Cardiac muscle cell (in vitro differentiated cells and primary cell): ENCODE measurements at regions not wholly inside any gene's neighbourhood (a gene's known extent, or its start where the extent isn't known, plus 50 kb on each side); places are given as distances from the start of the nearest gene placed in this dataset.

ENCODE experiments used
- DNase-seq, 2 donors: peaks; one replicate each; pipeline versions ENCODE4 v3.0.0 to v3.0.0-alpha.2; 2010 to 2017; ENCODE audit warnings: low read depth in 1 of 2, low spot score in 1 of 2
- H3K27ac ChIP-seq: fragments of 200-600 bp; sonication (generic); 2 replicates; pipeline ENCODE4 v1.5.1; 2016
- H3K27me3 ChIP-seq: fragments of 200-600 bp; sonication (generic); 2 replicates; pipeline ENCODE4 v1.6.0; 2016; ENCODE audit warnings: control low read depth
- H3K36me3 ChIP-seq: fragments of 200-600 bp; sonication (generic); 2 replicates; pipeline ENCODE4 v1.5.1; 2016; ENCODE audit warnings: control low read depth
- H3K4me1 ChIP-seq: fragments of 200-600 bp; sonication (generic); 2 replicates; pipeline ENCODE4 v1.8.1; 2017; ENCODE audit warnings: low read depth, mild to moderate bottlenecking, mixed run types
- H3K4me3 ChIP-seq: fragments of 200-600 bp; sonication (generic); 2 replicates; pipeline ENCODE4 v1.5.1; 2016; ENCODE audit warnings: mild to moderate bottlenecking
- H3K9me3 ChIP-seq: fragments of 200-600 bp; sonication (generic); 2 replicates; pipeline ENCODE4 v1.5.1; 2017; ENCODE audit warnings: low read depth, mild to moderate bottlenecking, control low read depth
- TF ChIP-seq, protein P1 (sequence below): IDR thresholded peaks from 2 replicates; pipeline ENCODE4 v1.5.1; 2012; ENCODE audit warnings: low read depth, mild to moderate bottlenecking, low read length

GRCh38 chr14:100955201-100955600 is 51.7 kb upstream of the RTL1 start:
- no peaks in the 10 kb centered on the region for H3K36me3 ChIP-seq
- no peak overlapping the region for H3K4me3 ChIP-seq
- TF ChIP-seq, protein P1, sequence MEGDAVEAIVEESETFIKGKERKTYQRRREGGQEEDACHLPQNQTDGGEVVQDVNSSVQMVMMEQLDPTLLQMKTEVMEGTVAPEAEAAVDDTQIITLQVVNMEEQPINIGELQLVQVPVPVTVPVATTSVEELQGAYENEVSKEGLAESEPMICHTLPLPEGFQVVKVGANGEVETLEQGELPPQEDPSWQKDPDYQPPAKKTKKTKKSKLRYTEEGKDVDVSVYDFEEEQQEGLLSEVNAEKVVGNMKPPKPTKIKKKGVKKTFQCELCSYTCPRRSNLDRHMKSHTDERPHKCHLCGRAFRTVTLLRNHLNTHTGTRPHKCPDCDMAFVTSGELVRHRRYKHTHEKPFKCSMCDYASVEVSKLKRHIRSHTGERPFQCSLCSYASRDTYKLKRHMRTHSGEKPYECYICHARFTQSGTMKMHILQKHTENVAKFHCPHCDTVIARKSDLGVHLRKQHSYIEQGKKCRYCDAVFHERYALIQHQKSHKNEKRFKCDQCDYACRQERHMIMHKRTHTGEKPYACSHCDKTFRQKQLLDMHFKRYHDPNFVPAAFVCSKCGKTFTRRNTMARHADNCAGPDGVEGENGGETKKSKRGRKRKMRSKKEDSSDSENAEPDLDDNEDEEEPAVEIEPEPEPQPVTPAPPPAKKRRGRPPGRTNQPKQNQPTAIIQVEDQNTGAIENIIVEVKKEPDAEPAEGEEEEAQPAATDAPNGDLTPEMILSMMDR: no peak
- peaks cover 4% of the 10 kb centered on the region for H3K27me3 ChIP-seq
- peak in 1 of 2 donors; percentile 12 for DNase-seq
- no peak overlapping the region for H3K27ac ChIP-seq
- no peaks in the 10 kb centered on the region for H3K9me3 ChIP-seq
- no peaks in the 10 kb centered on the region for H3K4me1 ChIP-seq

- H3K27me3 ChIP-seq: no peaks in the 10 kb centered on the region
- TF ChIP-seq, protein P1: no peak
- H3K27ac ChIP-seq: no peak overlapping the region
- no peaks in the 10 kb centered on the region for H3K4me1 ChIP-seq
- H3K36me3 ChIP-seq: no peaks in the 10 kb centered on the region
- H3K9me3 ChIP-seq: no peaks in the 10 kb centered on the region
- H3K4me3 ChIP-seq: no peak overlapping the region
- no peak for DNase-seq
Observed at GRCh38 chr14:100962494-100962893, 59.0 kb upstream of the RTL1 start.

DNA sequence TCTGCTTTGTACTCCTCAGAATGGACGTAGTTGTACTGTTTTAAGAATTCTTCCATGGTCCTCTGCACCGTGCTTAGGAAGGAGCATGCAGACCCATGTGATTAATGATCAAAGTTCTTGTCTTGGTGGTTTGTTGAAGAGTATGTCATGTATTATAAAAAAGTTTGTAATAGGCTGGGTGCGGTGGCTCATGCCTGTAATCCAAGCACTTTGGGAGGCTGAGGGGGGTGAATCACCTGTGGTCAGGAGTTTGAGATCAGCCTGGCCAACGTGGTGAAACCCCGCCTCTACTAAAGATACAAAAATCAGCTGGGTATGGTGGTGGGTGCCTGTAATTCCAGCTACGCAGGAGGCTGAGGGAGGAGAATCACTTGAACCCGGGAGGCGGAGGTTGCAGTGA is 61.8 kb upstream of the RTL1 start:
- H3K27ac ChIP-seq: no peak overlapping the region
- H3K4me1 ChIP-seq: no peaks in the 10 kb centered on the region
- H3K27me3 ChIP-seq: no peaks in the 10 kb centered on the region
- H3K36me3 ChIP-seq: no peaks in the 10 kb centered on the region
- DNase-seq: no peak
- H3K4me3 ChIP-seq: no peak overlapping the region
- TF ChIP-seq, protein P1: no peak
- no peaks in the 10 kb centered on the region for H3K9me3 ChIP-seq

GRCh38 chr14:100967178-100967577 is 63.7 kb upstream of the RTL1 start:
- Histone ChIP-seq H3K36me3 (no peaks in the 10 kb centered on the region), H3K9me3 (no peaks in the 10 kb centered on the region), H3K4me1 (no peaks in the 10 kb centered on the region), H3K27ac (no peak overlapping the region), H3K4me3 (no peak overlapping the region), H3K27me3 (no peaks in the 10 kb centered on the region)
- TF ChIP-seq, protein P1: no peak
- no peak for DNase-seq

DNA sequence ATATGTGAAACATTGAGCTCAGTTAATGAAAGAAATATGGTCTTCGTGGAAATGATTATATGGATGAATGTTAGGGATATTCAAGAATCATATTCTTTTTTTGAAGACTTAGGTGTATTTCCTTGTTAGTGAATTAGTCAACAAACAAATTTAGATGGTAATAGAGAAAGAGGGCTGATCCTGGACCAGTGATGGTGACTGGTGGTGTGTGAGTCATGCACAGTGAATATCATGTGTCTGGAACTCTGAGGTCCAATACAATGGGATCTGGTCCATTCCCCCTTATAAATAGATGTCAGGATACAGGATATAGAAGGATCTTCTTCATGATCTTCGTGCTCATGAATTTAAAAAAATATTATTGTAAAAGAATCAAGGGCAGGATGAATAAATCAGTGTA is 64.4 kb upstream of the RTL1 start:
- TF ChIP-seq, protein P1: no peak
- no peaks in the 10 kb centered on the region for H3K36me3 ChIP-seq

More for the DNA sequence above, 64.4 kb upstream of the RTL1 start:
- H3K4me1 ChIP-seq: no peaks in the 10 kb centered on the region
- H3K9me3 ChIP-seq: no peaks in the 10 kb centered on the region
- no peak for DNase-seq
- no peak overlapping the region for H3K4me3 ChIP-seq
- H3K27ac ChIP-seq: no peak overlapping the region
- no peaks in the 10 kb centered on the region for H3K27me3 ChIP-seq
